ENCODE measurements at regions not wholly inside any gene's neighbourhood (a gene's known extent, or its start where the extent isn't known, plus 50 kb on each side); places are given as distances from the start of the nearest gene placed in this dataset.

DNA sequence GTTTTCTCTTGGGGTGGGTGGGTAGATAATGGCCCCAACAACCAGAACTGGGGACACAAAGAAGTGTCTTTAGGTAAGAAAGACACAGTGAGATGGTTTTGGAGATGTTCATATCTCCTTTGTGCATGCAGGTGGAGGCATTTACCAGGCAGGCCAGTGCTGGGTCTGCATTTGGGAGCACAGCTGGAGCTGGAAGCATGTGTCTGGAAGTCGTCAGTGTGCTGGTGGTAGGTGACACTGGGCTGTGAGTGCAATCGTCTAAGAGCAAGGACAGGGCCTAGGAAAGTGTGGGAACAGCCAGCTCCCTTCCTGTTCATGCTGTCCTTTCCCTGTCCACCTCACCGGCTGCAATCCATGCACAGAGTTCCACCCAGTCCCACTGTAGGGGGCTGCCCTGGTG is 88.3 kb upstream of the ZNF32 start:
- no peak overlapping the region for H3K27ac ChIP-seq
- TF ChIP-seq ZFX (IDR thresholded peaks at IDR 0.05) (no peak), CTCF (conservative IDR thresholded peaks at IDR 0.05) (no peak)

- TF ChIP-seq ZFX (IDR thresholded peaks at IDR 0.05) (no peak), CTCF (conservative IDR thresholded peaks at IDR 0.05) (no peak)
- no peak overlapping the region for H3K27ac ChIP-seq
Measured at GRCh38 chr10:43735907-43736306, 87.2 kb upstream of the ZNF32 start.

GRCh38 chr10:43734716-43735115 is 86.0 kb upstream of the ZNF32 start:
- H3K27ac ChIP-seq, result no peak overlapping the region
- no peak for TF ChIP-seq CTCF (conservative IDR thresholded peaks at IDR 0.05)
- TF ChIP-seq ZFX (IDR thresholded peaks at IDR 0.05), result no peak

- TF ChIP-seq ZFX (IDR thresholded peaks at IDR 0.05) (no peak), CTCF (conservative IDR thresholded peaks at IDR 0.05) (no peak)
- H3K27ac ChIP-seq, result no peak overlapping the region
Measured at GRCh38 chr10:43731486-43731885, 82.8 kb upstream of the ZNF32 start.

DNA sequence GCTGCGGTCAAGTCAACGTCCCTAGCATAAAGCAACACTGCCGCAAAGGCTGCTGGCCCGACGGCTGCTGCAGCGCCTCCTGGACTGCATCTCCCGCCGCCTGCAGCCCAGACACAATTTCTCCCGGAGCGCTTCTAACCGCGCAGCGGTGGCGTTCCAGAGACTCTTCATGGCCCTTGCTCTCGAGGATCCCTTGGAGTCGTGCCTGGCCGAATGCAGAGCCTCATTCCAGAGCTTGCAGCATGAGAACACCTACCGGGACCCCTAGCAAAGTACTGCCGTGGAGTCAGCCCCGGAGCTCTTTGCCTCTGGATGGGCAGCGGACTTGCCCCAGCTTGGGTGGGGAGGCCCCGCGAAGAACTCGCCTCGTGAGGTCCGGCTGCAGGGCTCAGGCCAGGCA is 79.7 kb upstream of the ZNF32 start:
- no peak for TF ChIP-seq ZFX (IDR thresholded peaks at IDR 0.05)
- no peak for TF ChIP-seq CTCF (conservative IDR thresholded peaks at IDR 0.05)
- no peak overlapping the region for H3K27ac ChIP-seq

DNA sequence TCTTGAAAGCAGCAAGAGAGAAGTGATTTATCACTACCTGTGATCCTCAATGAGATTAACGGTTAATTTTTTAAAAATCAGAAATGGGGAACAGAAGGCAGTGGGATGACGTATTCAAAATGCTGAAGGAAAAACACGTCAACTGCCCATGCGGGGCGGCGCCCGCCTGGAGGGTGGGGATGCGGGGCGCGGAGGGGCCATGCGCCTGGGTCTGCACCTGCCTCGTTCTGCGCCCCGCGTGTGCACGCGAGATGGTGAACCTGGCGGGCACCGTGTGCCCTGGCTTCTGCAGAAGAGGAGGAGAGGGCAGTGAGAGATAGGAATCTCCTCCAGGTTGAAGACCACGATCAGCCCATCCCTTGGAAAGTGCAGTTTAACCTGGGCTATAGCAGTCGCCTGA is 79.3 kb upstream of the ZNF32 start:
- TF ChIP-seq CTCF (conservative IDR thresholded peaks at IDR 0.05) (no peak), ZFX (IDR thresholded peaks at IDR 0.05) (no peak)
- no peak overlapping the region for H3K27ac ChIP-seq

- no peak overlapping the region for H3K27ac ChIP-seq
- TF ChIP-seq ZFX (IDR thresholded peaks at IDR 0.05) (no peak), CTCF (conservative IDR thresholded peaks at IDR 0.05) (no peak)
Measured at GRCh38 chr10:43715334-43715733, 66.7 kb upstream of the ZNF32 start.
